Nephron (organoid): ENCODE measurements at regions not wholly inside any gene's neighbourhood (a gene's known extent, or its start where the extent isn't known, plus 50 kb on each side); places are given as distances from the start of the nearest gene placed in this dataset.

ENCODE experiments used
- H3K27ac Mint-ChIP-seq, 3 experiments: 2 replicates each; pipeline ENCODE4 v1.8.0; 2020; ENCODE audit warnings: mixed read lengths in 3 of 3, mild to moderate bottlenecking in 2 of 3, moderate library complexity in 1 of 3
- H3K27me3 Mint-ChIP-seq: 2 replicates; pipeline ENCODE4 v1.8.0; 2021; ENCODE audit warnings: low read depth, mild to moderate bottlenecking, moderate library complexity, mixed read lengths
- H3K36me3 Mint-ChIP-seq: 2 replicates; pipeline ENCODE4 v1.8.0; 2020; ENCODE audit warnings: low read depth, mixed read lengths
- H3K4me1 Mint-ChIP-seq: 2 replicates; pipeline ENCODE4 v1.8.0; 2020; ENCODE audit warnings: mixed read lengths
- H3K4me3 Mint-ChIP-seq, 3 experiments: 2 replicates each; pipeline ENCODE4 v1.8.0; 2020; ENCODE audit warnings: mild to moderate bottlenecking in 3 of 3, mixed read lengths in 3 of 3, moderate library complexity in 2 of 3
- H3K9me3 Mint-ChIP-seq: 2 replicates; pipeline ENCODE4 v1.8.0; 2020; ENCODE audit warnings: mixed read lengths
- CTCF ChIP-seq, 3 experiments: fragments of 200-600 bp; sonication (generic); IDR thresholded peaks; one replicate each; pipeline ENCODE4 v1.5.0; 2021; ENCODE audit warnings: antibody characterized with exemption in 3 of 3; ENCODE audit not compliant: unreplicated experiment in 3 of 3

DNA sequence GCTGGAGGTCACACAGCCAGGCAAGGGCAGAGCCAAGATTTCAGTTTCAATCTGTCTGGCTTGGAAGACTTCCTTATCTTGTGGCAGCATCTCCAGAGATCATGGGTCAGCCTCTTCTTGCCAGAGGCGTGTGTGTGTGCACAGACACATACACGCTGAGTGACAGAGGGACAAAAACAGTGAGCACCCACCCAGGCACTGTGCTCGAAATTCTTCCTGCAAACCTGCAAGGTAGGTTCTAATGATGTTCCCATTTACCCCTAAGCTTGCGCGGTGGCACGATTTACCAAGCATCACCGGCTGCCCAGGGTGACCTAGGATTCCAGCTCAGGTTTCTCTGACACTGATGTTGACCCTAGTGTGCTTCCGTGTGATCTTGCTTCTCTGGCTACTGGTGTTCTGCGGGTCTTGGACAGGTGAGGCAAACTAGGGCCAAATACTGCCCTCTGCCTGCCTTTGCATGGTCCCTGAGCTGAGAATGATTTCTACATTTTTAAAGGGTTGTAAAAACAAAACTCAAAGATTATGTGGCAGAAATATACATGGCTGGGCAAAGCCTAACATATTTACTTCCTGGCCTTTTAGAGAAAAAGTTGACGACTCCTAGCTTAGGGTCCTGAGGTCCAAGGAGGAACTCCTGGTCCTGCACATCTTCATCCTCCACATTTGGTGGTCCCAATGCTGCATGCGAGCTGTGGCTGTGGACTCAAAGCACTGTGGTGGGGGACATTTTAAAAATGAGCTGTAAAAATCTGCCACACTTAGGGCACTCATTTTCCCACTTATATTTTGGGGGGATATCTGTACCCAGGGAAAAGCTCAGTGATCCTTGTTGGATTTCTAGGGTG, 268.5 kb downstream of the RPS24 start:
- Mint-ChIP-seq H3K4me3 (peak overlapping the region; percentile 82 to 86 (median 84)), H3K27me3 (peaks cover 8% of the 10 kb centered on the region), H3K9me3 (peaks cover 11% of the 10 kb centered on the region), H3K4me1 (peaks cover 49% of the 10 kb centered on the region), H3K27ac (peak overlapping the region; percentile 92 to 95 (median 94)), H3K36me3 (peaks cover 3% of the 10 kb centered on the region)
- peak in 1 of 3 experiments; percentile 44 for TF ChIP-seq CTCF (IDR thresholded peaks at IDR 0.05; ENCODE audit: unreplicated experiment in 3 of 3)

GRCh38 chr10:78302739-78302988, 269.0 kb downstream of the RPS24 start:
- H3K9me3 Mint-ChIP-seq: peaks cover 11% of the 10 kb centered on the region
- H3K4me1 Mint-ChIP-seq: peaks cover 49% of the 10 kb centered on the region
- H3K27me3 Mint-ChIP-seq: peaks cover 8% of the 10 kb centered on the region
- H3K36me3 Mint-ChIP-seq: peaks cover 3% of the 10 kb centered on the region
- TF ChIP-seq CTCF (IDR thresholded peaks at IDR 0.05; ENCODE audit: unreplicated experiment in 3 of 3): no peak
- peak overlapping the region; percentile 92 to 95 (median 94) for H3K27ac Mint-ChIP-seq
- peak overlapping the region; percentile 82 to 86 (median 84) for H3K4me3 Mint-ChIP-seq

DNA sequence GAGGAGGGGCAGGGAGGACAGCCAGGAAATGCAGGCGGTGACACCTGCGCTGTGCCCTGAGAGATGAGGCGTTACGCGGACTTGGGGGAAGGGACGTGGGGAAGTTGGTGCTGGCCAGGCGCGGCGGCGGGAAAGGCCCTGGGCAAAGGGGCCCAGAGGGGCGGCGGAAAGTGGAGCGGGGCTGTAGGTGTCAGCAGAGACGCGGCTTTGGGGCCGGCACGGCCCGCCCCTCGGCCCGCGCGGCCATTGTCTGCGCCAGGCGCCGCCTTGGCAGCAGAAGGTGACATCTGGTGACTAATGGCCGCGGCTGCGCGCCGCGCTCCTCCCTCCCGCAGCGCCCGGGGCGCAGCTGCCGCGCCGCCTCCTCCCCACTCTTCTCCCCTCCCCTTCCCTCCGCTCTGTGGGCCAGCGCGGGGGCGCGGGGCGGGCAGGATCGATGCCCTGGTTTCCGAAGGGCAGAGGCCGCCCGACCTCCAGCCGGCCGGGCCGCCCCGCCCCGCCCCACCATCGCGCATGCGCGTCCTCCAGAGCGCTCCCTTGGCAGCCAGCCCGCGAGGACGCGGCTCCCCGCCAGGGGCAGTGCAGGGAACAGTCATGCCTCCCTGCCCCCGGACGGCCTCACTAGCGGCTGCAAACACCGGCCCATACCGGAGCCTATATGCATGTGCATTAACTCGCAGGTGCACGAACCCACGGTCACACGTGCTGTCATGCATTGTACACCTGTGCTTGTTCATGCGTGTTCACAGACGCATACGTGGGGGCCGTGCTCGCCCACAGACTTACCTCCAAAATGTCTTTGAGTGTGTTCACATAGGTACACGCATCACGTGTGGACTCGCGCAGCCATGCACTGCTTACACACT, 269.6 kb downstream of the RPS24 start:
- Mint-ChIP-seq H3K36me3 (no peaks in the 10 kb centered on the region), H3K27ac (peak overlapping the region; percentile 92 to 95 (median 94)), H3K27me3 (peaks cover 8% of the 10 kb centered on the region), H3K9me3 (peaks cover 8% of the 10 kb centered on the region), H3K4me3 (peak overlapping the region; percentile 82 to 86 (median 84)), H3K4me1 (peaks cover 49% of the 10 kb centered on the region)
- TF ChIP-seq CTCF (IDR thresholded peaks at IDR 0.05; ENCODE audit: unreplicated experiment in 3 of 3): peak; percentile 76 to 87 (median 76)

GRCh38 chr10:78304091-78305045, 270.7 kb downstream of the RPS24 start:
- H3K27me3 Mint-ChIP-seq: peaks cover 4% of the 10 kb centered on the region
- no peak for TF ChIP-seq CTCF (IDR thresholded peaks at IDR 0.05; ENCODE audit: unreplicated experiment in 3 of 3)
- H3K4me1 Mint-ChIP-seq: peaks cover 50% of the 10 kb centered on the region
- peak overlapping the region; percentile 68 to 84 (median 72) for H3K27ac Mint-ChIP-seq
- H3K4me3 Mint-ChIP-seq: peak overlapping the region; percentile 38 to 57 (median 44)
- no peaks in the 10 kb centered on the region for H3K36me3 Mint-ChIP-seq
- peaks cover 8% of the 10 kb centered on the region for H3K9me3 Mint-ChIP-seq

DNA sequence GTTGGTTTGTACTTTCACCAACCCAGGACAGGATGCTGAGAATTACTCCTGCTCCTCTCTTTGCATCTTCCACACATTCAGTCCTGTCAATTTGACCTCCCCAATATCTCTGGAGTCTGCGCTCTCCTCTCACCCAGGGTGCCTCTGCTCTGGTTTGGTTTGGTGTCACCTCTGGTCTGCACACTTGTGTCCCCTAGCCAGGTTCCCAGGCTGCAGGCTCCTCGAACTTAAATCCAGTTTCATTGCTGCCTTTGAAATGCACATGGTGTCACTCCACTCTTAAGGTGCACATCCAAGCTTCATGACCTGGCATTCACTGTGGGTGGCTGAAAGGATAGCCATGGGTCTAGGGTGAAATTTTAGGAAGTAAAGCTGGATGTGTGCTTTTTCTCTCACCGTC, 271.6 kb downstream of the RPS24 start:
- Mint-ChIP-seq H3K27ac (peak overlapping the region in 2 of 3 experiments; percentile 10 to 28), H3K4me3 (peak overlapping the region; percentile 15 to 48 (median 45)), H3K4me1 (peaks cover 46% of the 10 kb centered on the region), H3K9me3 (peaks cover 8% of the 10 kb centered on the region), H3K36me3 (no peaks in the 10 kb centered on the region), H3K27me3 (peaks cover 4% of the 10 kb centered on the region)
- no peak for TF ChIP-seq CTCF (IDR thresholded peaks at IDR 0.05; ENCODE audit: unreplicated experiment in 3 of 3)
